Endothelial cell of umbilical vein (primary cell): ENCODE measurements at regions not wholly inside any gene's neighbourhood (a gene's known extent, or its start where the extent isn't known, plus 50 kb on each side); places are given as distances from the start of the nearest gene placed in this dataset.

ENCODE experiments used
- BruUV-seq: library from RNA; stranded (reverse); fragments of 400-500 nt; replicated peaks from 2 replicates; lab custom pipeline; 2021; lab: Mats Ljungman, UMichigan
- CTCF ChIA-PET: fragments of 300-600, 350-600 bp; sonication (Branson Sonifier 250); formaldehyde crosslinking; loops from one replicate; lab custom pipeline; 2021; ENCODE audit warnings: antibody characterized with exemption, inconsistent platforms; lab: Charles Lee
- POLR2A ChIA-PET: fragments of 300-600, 350-600 bp; sonication (Branson Sonifier 250); formaldehyde crosslinking; loops from one replicate; lab custom pipeline; 2021; ENCODE audit warnings: antibody characterized with exemption, inconsistent platforms; lab: Charles Lee
- DNase-seq: peaks from one replicate; pipeline ENCODE4 v3.0.0-alpha.2; 2011; ENCODE audit warnings: low read depth, low spot score
- FAIRE-seq: peaks from 2 replicates; lab custom pipeline; 2011; peaks lifted over from hg19 to GRCh38; lab: Jason Lieb, UNC
- H2AFZ ChIP-seq: 2 replicates; pipeline ENCODE4 v1.6.0; 2012; ENCODE audit warnings: low read depth, low read length, control low read depth, inconsistent platforms
- H3K27ac ChIP-seq: 2 replicates; pipeline ENCODE4 v1.5.1; 2011; ENCODE audit warnings: low read depth, mild to moderate bottlenecking, control low read depth, low read length, moderate library complexity; ENCODE audit not compliant: insufficient read depth
- H3K27me3 ChIP-seq, 2 experiments: 2 replicates each; pipeline versions ENCODE4 v1.6.0 to v1.6.1; 2011; ENCODE audit warnings: low read length in 2 of 2, mixed read lengths in 1 of 2; ENCODE audit not compliant: control insufficient read depth in 2 of 2, insufficient read depth in 2 of 2
- H3K36me3 ChIP-seq, 2 experiments: 2 replicates in 1 of 2; 3 replicates in 1 of 2; pipeline ENCODE4 v1.5.1; 2011; ENCODE audit warnings: low read length in 2 of 2, mild to moderate bottlenecking in 1 of 2, moderate library complexity in 1 of 2; ENCODE audit not compliant: control insufficient read depth in 2 of 2, insufficient read depth in 2 of 2; ENCODE audit errors: extremely low read depth in 1 of 2
- H3K4me1 ChIP-seq: 3 replicates; pipeline ENCODE4 v1.5.1; 2011; ENCODE audit warnings: mild to moderate bottlenecking, low read length; ENCODE audit not compliant: control insufficient read depth, insufficient read depth; ENCODE audit errors: extremely low read depth
- H3K4me2 ChIP-seq: 2 replicates; pipeline ENCODE4 v1.6.1; 2011; ENCODE audit warnings: low read length, control low read depth, mixed read lengths; ENCODE audit not compliant: insufficient read depth
- H3K4me3 ChIP-seq, 3 experiments: fragments of 200-600 bp in 1 of 3; sonication (generic), shearing (Covaris generic) in 1 of 3; replicated peaks in 1 of 3; 2 replicates each; pipeline ENCODE4 v1.5.1; 2011 to 2016; ENCODE audit warnings: control low read depth in 3 of 3, low read length in 3 of 3, mild to moderate bottlenecking in 2 of 3, inconsistent platforms in 1 of 3, low read depth in 1 of 3, moderate library complexity in 1 of 3; ENCODE audit not compliant: insufficient read depth in 1 of 3
- H3K79me2 ChIP-seq: 2 replicates; pipeline ENCODE4 v1.6.0; 2012; ENCODE audit warnings: low read length, inconsistent platforms; ENCODE audit not compliant: control insufficient read depth, insufficient read depth
- H3K9ac ChIP-seq: replicated peaks from 2 replicates; pipeline ENCODE3; 2011; ENCODE audit warnings: low read length, control low read depth; ENCODE audit not compliant: insufficient read depth; ENCODE audit errors: extremely low read depth
- H3K9me1 ChIP-seq: replicated peaks from 3 replicates; pipeline ENCODE4 v1.6.0; 2011; ENCODE audit warnings: mild to moderate bottlenecking, low read length; ENCODE audit not compliant: control insufficient read depth, insufficient read depth; ENCODE audit errors: extremely low read depth
- H3K9me3 ChIP-seq: replicated peaks from 2 replicates; pipeline ENCODE4 v1.5.1; 2012; ENCODE audit warnings: low read length, inconsistent platforms; ENCODE audit not compliant: control insufficient read depth, insufficient read depth
- H4K20me1 ChIP-seq: replicated peaks from 2 replicates; pipeline ENCODE3; 2011; ENCODE audit warnings: mild to moderate bottlenecking, low read length; ENCODE audit not compliant: control insufficient read depth, insufficient read depth; ENCODE audit errors: extremely low read depth
- EZH2 ChIP-seq: IDR thresholded peaks from 2 replicates; pipeline ENCODE4 v1.6.1; 2012; ENCODE audit warnings: borderline replicate concordance, low read depth, mild to moderate bottlenecking, moderate library complexity, low read length, inconsistent platforms; ENCODE audit not compliant: severe bottlenecking
- GATA2 ChIP-seq: IDR thresholded peaks from 2 replicates; pipeline ENCODE4 v1.7.0; 2011; ENCODE audit warnings: low read depth, mild to moderate bottlenecking, moderate library complexity, mixed read lengths, low read length; ENCODE audit not compliant: insufficient read length, insufficient read depth
- MYC ChIP-seq: IDR thresholded peaks from one replicate; pipeline ENCODE4 v1.6.1; 2011; ENCODE audit warnings: mild to moderate bottlenecking, low read depth, low read length
- POLR2A ChIP-seq: IDR thresholded peaks from 2 replicates; pipeline ENCODE4 v1.6.1; 2012; ENCODE audit warnings: low read depth, mild to moderate bottlenecking, control low read depth, low read length
- dilution Hi-C: fragments of 300-500 bp; cut with MboI; formaldehyde crosslinking; loops from one replicate; pipeline ENCODE4 v1.15.0; 2019; ENCODE audit warnings: low sequenced_read_pairs; ENCODE audit not compliant: extremely low pct_ligation_motif_present
- intact Hi-C: fragments of 100-400 bp; cut with micrococcal nuclease; formaldehyde crosslinking; loops from one replicate; pipeline ENCODE4 v1.10.0; 2022
- TF ChIP-seq, protein P1 (sequence below), 2 donors: IDR thresholded peaks; 1 replicate in 1 of 2; 2 replicates in 1 of 2; pipeline ENCODE4 v1.5.1; 2011; ENCODE audit warnings: low read length in 2 of 2, mild to moderate bottlenecking in 2 of 2, moderate library complexity in 2 of 2, control low read depth in 1 of 2, inconsistent platforms in 1 of 2, low read depth in 1 of 2; ENCODE audit not compliant: insufficient read depth in 1 of 2; ENCODE audit errors: extremely low read depth in 1 of 2
- TF ChIP-seq, protein P2 (sequence below): IDR thresholded peaks from 2 replicates; pipeline ENCODE4 v1.6.1; 2011; ENCODE audit not compliant: insufficient read depth, insufficient read length

DNA sequence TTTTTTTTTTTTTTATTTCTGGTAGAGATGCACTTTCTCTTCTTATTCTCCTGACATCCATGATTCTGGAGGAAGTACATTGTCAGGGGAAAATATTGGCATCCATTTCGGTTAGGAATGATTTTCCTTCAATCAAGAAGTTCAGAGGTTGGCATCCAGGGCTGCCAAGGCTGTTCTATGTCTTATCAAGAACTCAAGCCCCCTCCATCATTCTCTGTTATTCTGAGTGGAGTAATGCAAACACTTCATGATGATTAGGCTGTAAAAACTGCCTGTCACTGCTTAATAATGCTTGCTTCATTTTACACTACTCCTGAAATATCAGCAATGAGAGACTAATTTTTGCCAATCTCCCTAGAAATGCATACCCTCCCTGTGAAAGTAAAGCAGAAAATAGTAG, 417.1 kb upstream of the NFIA start:
- Histone ChIP-seq H3K4me1 (no peaks in the 10 kb centered on the region), H3K79me2 (no peaks in the 10 kb centered on the region), H3K9me1 (no peaks in the 10 kb centered on the region), H3K4me3 (no peak overlapping the region), H2AFZ (no peak overlapping the region), H3K36me3 (no peaks in the 10 kb centered on the region), H3K9ac (no peak overlapping the region), H4K20me1 (no peaks in the 10 kb centered on the region), H3K9me3 (no peaks in the 10 kb centered on the region), H3K27me3 (no peaks in the 10 kb centered on the region), H3K4me2 (no peak overlapping the region), H3K27ac (no peak overlapping the region)
- CTCF ChIA-PET: no interaction called here
- FAIRE-seq: no peak
- no TSS peak for BruUV-seq
- intact Hi-C loops: no loop called here
- no peak for DNase-seq
- TF ChIP-seq, protein P1, sequence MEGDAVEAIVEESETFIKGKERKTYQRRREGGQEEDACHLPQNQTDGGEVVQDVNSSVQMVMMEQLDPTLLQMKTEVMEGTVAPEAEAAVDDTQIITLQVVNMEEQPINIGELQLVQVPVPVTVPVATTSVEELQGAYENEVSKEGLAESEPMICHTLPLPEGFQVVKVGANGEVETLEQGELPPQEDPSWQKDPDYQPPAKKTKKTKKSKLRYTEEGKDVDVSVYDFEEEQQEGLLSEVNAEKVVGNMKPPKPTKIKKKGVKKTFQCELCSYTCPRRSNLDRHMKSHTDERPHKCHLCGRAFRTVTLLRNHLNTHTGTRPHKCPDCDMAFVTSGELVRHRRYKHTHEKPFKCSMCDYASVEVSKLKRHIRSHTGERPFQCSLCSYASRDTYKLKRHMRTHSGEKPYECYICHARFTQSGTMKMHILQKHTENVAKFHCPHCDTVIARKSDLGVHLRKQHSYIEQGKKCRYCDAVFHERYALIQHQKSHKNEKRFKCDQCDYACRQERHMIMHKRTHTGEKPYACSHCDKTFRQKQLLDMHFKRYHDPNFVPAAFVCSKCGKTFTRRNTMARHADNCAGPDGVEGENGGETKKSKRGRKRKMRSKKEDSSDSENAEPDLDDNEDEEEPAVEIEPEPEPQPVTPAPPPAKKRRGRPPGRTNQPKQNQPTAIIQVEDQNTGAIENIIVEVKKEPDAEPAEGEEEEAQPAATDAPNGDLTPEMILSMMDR (IDR thresholded peaks at IDR 0.05; ENCODE audit: extremely low read depth in 1 of 2, insufficient read depth in 1 of 2, low read depth in 1 of 2, low read length in 2 of 2): no peak
- TF ChIP-seq EZH2 (no peak), GATA2 (no peak), MYC (no peak)
- POLR2A ChIA-PET: no interaction called here
- dilution Hi-C loops: no loop called here

DNA sequence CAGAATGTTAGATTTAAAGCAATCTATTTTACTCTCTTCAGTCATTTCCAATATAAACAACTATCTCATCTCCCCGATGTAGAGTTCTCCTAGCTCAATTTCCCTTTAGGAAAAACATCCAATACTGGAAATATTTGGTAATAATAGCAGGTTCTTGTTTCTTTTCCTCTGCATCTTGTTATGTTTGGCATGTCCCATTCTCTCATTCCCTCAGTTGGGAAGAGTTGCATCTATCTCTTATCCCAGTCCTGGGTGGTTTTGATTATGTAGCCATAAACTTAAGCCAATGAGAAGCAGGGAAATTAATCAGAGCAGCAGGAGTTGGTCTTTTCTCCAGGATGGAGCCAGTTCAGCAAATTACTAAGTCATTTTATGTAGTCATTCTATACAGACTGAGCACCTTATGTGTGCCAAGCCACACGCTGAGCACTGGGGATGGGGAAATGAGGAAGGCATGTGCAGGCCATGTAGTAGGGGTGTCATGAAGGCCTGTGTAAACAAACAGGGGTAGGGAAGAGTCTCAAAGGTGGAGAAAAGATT, 418.2 kb upstream of the NFIA start:
- intact Hi-C loops (no loop called here), dilution Hi-C loops (no loop called here)
- Histone ChIP-seq H3K27me3 (no peaks in the 10 kb centered on the region), H3K9ac (no peak overlapping the region), H3K9me1 (no peaks in the 10 kb centered on the region), H3K9me3 (no peaks in the 10 kb centered on the region), H4K20me1 (no peaks in the 10 kb centered on the region), H3K36me3 (no peaks in the 10 kb centered on the region), H3K79me2 (no peaks in the 10 kb centered on the region), H2AFZ (no peak overlapping the region), H3K27ac (no peak overlapping the region), H3K4me2 (no peak overlapping the region), H3K4me1 (no peaks in the 10 kb centered on the region), H3K4me3 (no peak overlapping the region)
- DNase-seq (no peak), FAIRE-seq (no peak)
- no peak for TF ChIP-seq MYC
- no peak for TF ChIP-seq POLR2A
- TF ChIP-seq, protein P1 (IDR thresholded peaks at IDR 0.05; ENCODE audit: extremely low read depth in 1 of 2, insufficient read depth in 1 of 2, low read depth in 1 of 2, low read length in 2 of 2): no peak
- TF ChIP-seq, protein P2, sequence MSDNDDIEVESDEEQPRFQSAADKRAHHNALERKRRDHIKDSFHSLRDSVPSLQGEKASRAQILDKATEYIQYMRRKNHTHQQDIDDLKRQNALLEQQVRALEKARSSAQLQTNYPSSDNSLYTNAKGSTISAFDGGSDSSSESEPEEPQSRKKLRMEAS: no peak
- ChIA-PET POLR2A (no interaction called here), CTCF (interaction anchor here (2.3 kb wide), 1 partner anchor 11 kb away, joined by 8 read pairs; no protein-coding TSS in a partner anchor)
- no TSS peak for BruUV-seq
